ENCODE measurements at regions not wholly inside any gene's neighbourhood (a gene's known extent, or its start where the extent isn't known, plus 50 kb on each side); places are given as distances from the start of the nearest gene placed in this dataset.
"Not testable (repeated sequence)": the region's sequence is repeated elsewhere in the genome, so short reads cannot be mapped to it uniquely, and the experiment has no call there.

DNA sequence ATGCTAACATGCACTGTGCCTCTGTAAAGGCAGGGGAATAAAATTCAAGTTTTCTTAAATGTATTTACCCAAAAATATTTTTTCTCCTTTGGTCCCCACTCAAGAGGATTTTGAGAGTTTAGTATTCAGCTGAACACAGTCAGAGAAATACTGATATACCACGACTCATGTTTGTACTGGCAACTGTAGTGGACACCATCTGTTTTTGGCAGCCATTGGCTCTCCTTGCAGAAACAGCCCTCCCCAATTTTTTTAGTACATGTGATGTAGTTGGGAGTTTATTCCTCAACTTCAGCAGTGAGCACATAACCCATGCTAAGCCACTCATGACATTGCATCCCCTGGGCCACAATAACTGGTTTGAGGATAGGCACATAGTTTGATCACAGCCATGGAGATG, 154.8 kb upstream of the POU3F1 start:
- no peak for DNase-seq

DNA sequence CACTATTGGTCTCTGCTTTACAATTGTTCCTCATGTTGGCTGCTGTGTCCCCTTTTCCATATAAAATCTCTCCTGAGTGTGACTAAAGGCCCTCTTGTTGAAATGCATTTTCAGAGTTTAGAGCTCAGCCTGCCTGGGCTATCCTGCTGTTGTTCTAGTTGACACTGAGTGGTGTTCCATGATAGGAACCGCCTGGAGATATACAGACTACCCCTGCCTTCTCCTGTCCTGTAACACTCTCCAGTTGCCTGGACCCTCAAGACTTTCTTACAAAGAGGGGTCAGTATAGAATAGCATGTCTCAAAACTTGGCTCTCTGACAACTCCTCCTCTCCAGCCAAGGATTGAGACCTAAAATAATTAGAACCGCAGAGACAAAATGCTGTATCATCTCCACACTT, 152.0 kb upstream of the POU3F1 start:
- no peak for DNase-seq

DNA sequence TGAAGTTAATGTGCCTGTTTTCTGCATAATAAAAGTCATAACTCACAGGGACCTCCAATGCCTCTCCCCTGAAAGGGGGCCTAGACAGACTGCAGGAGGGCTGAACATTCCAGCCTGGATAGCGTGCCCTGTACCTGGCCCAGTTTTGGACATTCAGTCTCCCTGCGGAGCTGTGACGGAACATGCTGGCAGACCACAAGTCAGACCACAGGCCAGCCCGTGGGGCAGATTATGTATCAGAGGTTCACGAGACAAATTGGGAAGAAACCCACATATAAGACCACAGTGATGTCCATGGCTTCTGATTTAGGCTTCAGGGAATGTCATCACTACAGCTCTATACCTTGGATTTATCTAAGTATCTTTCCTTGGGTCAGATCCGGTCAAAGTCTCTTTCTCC, 151.5 kb upstream of the POU3F1 start:
- DNase-seq: no peak

DNA sequence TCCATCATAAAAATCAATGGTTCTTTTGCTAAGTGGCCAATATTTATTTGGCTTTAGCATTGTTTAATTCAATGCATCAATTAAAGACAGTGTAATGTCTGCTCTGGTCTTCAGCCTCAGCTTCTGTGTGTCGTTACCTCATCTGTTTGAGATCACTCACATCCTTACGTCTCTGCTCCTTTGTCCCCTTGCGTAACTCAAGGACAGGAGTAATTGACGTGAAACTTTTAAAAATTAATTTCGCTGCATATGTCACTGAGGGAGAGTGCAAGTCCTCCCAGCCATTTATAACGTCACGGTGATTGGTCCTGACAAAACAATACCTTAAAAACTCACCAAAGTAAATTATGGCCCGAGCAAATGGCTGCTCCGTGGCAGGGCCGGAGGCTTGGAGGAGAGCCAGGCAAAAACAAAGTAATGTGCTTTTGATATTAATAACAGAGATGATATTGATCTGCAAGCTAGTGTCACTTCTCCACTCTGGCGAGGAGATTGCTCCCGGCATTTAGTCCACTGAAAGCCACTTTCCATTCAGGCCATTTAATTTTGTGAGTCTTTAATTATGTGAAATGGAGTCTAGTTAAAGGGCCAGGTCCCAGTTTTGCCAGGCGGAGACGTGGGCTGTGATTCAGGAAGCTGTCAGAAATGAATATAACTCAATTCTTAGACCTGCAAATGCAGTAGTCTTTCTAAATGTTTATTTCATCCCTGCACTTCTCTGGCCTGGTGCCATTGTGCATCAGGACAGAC, 150.9 kb upstream of the POU3F1 start:
- DNase-seq: no peak

DNA sequence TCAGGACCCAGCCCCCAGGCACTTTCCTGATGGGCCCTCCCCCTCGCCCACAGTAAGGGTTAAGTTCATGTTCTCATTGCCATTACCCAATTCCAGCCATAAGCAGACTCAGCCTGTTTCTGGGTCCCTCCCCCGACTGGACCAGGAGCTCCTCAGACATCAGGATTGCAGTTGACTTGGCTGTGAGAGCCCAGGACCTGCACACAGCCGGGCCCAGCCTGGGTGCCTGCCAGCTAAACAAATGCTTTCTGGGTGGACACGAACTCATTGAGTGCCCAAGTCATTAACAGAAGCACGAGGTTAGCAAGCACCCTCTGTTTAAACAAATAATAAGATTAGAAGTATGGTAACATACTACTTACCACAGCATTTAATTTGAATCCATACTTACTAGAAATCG, 147.9 kb upstream of the POU3F1 start:
- no peak for DNase-seq

DNA sequence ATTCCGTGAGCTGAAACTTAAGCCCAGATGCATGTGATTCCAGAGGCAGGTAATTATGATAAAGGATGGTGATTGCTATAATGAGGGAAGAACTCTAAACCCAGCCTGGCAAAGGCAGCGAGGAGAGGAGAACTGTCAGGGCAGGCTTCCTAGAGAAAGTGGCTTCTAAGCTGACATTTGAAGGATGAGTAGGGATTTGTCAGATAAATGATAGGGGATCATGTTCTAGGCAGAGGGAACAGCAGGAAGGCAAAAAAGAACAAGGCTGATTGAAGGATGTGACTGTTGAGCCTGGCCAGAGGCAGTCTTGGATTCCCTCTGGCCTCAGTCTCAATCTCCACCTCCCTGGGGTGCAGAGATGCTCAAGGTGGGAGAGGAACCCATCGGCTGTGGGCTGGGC, 146.4 kb upstream of the POU3F1 start:
- no peak for DNase-seq

DNA sequence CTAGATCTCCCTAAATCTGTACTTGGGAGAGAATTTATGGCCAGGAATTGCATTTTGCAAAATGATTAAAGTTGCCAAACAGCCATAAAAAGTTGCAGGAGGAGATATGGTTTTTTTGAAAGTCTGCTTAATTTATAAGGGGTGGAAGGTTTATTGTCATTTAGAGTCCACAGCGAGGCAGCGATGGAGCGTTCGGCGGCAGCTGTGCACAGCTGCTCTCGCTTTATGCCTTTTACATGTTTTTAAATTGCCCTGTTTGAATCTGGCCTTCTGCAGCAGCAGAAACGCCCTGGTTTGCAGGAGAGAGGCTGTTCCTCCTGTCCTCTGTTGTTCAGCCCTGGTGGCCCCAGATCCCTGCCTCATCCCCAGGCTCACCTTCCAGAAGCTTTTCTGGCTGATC, 144.9 kb upstream of the POU3F1 start:
- DNase-seq: no peak

DNA sequence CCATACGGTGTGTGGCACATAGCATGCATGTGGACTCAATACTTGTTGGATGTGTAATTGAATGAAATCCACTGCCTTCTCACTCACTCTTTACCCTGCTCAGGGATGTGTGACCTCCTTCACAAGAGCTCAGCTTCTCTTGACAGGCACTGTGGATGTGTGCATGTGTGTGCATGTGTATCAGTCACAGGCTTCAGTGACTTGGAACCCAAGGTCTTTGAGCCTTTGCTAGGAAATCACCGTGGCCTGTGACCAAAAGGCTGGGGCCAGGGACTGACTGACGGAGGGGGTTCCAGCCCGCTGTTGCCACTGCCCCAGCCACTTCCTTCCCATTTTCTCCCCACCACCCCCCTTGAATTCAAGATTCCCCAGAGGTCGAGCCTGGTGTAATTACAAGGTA, 144.4 kb upstream of the POU3F1 start:
- no peak for DNase-seq

DNA sequence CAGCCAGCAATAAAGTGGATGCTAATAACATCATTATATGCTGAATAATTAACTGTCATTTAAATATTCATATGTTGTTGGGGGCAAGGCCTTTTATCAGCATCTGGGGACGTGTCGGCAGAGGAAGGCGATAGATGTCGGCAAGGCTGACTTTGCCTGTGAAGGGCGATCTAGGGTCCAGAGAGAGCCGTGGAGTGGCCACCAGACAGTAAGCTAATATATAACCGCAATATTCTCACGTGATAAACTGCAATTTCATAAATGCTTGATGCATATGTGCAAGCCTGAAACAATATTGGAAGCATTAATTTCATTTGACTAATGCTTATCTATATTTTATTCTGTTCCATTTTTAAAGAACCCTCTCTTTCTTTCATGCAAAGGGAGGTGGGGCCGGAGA, 141.0 kb upstream of the POU3F1 start:
- DNase-seq: no peak

DNA sequence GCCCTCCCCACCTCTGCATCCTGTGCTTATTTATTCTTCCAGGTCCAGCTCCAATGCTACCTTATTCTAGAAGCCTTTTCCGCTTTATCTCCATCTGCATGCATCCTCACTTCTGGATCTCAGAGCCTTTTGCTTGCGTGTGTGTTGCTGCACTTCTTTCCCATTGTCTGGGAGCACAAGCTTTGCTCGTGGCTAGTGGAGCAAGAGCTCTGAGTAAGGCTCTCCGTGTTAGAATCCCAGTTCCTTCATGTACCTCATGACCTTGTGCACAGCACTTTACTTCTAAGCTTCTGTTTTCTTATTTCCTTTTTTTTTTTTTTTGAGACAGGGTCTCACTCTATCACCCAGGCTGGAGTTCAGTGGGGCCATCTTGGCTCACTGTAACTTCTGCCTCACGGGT, 140.0 kb upstream of the POU3F1 start:
- no peak for DNase-seq

DNA sequence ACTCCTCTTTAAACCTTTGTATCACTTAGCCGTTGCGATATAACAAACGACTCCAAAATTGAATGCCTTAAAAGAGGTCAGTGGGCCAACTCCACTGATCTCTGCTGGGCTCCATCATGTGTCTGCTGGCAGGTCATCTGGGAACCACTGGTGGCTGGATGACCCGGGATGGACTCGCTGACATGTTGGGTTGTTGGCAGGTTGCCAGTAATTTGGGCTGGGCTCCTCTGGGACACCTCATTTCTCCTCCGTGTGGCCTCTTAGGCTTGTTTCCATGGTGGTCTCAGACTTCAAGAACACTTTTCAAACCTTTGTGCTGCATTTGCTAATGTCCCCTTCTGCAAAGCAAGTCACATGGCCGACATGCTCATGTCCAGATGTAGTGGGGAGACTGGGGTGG, 139.3 kb upstream of the POU3F1 start:
- DNase-seq: no peak

DNA sequence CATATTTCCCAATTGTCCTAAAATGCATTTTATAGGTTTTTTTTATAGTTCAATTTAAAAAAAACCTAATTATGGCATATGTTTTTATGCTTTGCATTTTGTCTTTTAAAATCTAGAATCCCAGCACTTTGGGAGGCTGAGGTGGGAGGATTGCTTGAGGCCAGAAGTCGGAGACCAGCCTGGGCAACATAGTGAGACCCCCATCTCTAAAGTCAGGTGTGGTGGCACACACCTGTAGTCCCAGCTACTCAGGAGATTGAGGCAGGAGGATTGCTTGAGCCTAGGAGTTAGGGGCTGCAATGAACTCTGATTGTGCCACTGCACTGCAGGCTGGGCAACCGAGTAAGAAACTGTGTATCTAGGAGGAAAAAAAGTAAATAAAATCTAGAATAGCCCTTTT, 137.2 kb upstream of the POU3F1 start:
- no peak for DNase-seq

DNA sequence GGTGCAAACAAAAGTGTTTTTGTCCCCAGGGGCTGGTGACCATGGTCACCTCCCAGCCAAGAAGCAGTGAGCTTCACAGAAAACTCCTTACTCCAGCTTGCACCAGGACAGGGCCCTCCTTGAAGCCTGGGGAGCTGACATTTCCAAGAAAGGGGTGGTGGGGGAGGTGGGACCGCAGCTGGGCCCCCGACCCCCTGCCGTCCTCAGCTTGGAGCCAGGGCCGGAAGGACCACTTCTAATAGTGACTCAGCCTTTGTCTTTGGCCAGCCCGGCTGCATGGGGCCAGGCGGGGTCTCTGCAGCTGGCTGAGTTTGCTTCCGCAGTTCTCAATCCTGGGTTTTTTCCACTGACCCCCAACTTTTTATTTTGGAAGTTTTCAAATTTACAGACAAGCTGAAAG, 136.5 kb upstream of the POU3F1 start:
- DNase-seq: no peak

DNA sequence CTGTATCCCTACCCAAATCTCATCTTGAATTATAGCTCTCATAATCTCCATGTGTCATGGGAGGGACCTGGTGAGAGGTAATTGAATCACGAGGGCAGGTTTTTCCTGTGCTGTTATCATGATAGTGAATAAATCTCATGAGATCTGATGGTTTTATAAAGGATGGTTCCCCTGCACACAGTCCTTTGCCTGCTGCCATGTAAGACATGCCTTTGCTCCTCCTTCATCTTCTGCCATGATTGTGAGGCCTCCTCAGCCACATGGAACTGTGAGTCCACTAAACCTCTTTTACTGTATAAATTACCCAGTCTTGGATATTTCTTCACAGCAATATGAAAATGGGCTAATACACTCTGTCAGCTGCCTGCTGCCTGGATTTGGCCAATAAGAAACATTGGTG, 133.8 kb upstream of the POU3F1 start:
- not testable (repeated sequence) for DNase-seq

DNA sequence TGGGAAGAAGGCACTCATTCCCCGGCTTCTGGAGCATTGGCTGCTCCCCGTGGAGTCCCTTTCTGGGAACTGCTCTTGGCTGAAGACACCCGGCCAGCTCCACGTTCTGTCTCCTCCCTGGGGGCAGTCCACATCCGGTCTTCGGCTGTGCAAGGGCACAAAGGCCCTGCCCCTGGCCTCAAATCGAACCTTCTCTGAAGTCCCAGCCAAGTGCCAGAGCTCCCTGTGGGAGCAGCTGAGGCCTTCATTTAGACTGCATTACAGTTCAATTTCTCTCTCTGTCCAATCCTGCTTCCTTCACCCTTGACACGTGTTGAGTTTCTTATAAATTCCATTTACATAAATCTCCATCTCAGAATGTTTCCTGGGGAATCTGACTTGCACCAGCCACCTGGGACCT, 132.9 kb upstream of the POU3F1 start:
- no peak for DNase-seq

DNA sequence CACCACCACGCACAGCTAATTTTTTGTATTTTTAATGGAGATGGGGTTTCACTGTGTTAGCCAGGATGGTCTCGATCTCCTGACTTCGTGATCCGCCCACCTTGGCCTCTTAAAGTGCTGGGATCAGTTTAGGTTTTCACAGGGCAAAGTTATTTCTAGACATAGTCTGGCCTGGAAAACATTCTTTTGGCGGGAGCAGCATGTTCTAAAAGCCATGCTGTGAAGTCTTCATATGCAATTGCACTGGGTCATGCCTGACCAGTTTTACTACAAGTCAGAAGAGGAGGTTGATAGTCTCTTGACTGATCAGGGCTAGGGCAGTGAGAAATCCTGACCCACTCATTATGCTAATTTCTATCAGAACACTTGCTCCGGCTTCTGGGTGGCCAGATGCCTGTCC, 131.6 kb upstream of the POU3F1 start:
- DNase-seq: no peak

DNA sequence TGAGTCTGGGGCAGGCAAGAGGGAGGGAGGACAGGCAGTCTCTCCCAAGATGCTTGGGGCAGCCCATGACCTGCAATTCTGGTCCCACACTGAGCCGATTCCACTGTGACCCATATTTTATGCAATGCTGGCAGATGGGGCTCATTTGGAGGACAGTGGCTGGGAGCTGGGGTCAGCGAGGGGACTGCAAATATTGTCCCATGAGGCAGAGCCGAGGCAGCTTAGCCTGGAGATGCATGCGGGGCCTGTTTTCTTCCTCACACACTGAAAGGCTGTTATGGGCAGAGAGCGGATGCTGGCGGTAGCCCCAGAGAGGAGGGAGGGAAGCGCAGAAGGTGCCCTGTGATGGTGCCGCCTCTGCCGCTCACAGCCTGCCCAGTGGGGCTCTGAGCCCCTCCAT, 128.5 kb upstream of the POU3F1 start:
- no peak for DNase-seq

DNA sequence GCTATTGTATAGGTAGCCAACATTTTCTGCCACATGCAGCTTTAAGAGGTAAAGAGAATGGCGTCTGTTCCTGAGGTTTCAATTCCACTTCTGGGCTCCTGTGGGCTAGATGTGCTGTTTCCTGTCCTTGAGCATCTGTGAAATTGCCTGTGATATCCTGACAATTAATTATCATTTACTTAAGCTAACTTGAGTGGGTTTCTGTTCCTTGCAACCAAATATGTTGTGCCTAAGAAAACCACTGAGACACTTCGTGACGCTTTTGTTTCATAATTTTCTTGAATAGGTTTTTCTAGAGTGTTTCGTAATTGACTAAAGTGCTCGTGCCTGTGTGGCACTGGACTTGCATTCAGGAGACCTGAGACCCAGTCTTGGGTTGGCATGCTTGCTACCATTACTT, 127.3 kb upstream of the POU3F1 start:
- DNase-seq: no peak

DNA sequence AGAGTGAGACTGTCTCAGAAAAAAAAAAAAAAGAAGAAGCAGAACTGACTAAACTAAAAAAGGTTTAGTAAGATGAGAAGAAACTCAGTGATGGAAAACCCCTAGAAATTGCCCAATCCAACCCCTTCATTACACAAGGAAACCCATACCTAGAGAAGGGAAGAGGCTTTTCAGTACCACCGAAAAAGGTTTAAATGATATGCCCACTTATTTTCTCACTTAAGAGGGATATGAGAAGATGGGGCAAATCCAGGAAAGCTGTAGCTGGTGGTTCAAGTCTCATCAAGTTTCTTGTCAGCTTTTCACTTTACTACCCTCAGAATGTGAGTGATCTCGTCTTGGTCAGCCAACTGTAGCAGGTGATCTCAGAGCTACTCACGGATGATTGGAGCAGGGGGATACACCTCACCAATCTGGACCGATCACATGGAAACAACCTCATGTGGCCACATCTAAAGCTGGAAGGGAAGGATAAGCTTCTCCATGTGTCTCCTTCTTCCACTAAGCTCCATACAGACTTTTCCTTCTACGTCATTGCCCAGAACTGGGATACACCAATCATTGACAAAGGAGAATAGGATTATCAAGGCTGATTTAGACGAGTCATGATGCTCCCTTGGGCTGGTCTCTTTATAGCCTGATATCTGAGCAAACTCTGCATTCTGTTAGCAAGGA, 126.7 kb upstream of the POU3F1 start:
- no peak for DNase-seq

DNA sequence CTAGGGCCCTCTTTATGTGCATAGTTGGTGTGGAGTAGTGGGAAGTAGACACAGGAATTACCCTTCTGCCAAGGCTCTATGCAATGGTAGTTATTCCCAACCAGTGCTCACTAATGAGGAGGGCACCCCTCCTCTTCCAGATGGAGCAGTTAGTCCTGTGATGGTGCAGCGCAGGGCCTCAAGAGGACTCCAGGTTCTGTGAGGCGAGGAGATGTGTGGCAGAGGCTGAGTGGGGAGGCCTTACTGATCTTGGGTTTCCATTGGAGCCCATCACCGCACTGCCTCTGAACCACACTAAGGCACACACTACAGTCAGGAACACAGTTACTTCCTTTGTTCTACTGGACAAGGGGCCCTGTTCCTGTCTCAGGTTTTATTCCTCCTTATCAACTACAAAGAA, 122.5 kb upstream of the POU3F1 start:
- no peak for DNase-seq

DNA sequence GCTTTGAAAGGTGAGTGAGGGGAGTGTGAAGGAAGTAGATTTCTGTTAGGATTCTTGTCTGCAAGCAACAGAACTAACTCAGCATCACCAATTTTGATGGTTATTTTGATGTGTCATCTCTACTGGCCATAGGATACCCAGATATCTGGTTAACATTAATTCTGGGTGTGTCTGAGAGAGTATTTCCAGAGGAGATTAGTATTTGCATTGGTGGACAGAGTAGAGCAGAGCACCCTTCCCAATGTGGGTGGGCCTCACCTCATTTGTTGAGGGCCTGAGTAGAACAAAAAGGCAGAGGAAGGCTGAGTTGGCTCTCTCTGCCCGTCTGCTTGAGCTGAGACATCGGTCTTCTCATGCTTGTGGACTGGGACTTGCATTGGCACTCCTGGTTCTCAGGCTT, 121.8 kb upstream of the POU3F1 start:
- no peak for DNase-seq

DNA sequence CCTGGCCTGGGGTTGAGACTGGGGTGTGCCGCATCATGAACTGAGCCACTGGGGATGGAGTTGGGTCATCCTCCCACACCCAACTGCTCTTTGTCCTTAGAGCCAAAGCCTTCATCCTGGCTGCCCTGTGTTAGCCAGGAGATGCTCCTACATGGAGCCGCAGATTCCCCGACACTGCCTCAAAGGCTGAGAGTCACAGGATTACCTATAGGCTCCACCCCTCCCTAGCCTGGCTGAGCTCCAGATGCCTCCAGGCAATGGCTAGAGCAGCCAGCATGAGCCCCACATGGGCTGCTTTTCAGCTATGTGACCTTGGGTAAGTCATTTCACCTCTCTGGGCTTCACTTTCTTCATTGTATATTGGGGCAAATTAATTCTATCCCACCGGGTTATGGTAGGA, 119.9 kb upstream of the POU3F1 start:
- no peak for DNase-seq

DNA sequence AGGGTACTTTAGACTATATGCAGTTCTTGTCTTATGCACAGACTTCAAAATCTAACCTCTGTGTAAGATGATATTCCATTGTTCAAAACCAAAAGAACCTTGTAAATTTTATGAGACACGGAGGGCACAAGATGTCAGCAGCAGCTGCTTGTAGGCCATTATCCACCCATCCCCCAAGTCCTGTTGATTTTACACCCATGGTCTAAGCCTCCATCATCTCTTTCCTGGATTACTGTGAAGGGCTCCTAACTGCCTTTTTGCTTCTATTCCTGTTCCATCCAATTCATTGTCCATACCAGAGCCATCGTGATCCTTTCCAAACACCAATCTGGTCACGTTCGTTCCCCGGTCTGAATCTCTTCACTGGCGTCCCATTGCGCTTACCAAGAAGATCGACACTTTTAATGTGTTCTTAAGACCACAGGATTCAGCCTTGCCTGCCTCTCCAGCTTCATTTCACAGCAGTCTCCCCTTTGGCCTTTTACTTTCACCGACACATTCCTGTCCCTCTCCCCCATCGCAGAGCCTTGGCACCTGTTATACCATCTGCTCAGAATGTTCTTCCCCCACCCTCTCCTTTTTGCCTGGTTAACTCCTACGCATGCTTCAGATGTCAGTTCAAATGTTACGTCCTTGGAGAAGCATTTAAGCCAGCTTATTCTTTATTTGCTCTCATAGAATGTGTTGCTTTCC, 107.3 kb upstream of the POU3F1 start:
- no peak for DNase-seq

DNA sequence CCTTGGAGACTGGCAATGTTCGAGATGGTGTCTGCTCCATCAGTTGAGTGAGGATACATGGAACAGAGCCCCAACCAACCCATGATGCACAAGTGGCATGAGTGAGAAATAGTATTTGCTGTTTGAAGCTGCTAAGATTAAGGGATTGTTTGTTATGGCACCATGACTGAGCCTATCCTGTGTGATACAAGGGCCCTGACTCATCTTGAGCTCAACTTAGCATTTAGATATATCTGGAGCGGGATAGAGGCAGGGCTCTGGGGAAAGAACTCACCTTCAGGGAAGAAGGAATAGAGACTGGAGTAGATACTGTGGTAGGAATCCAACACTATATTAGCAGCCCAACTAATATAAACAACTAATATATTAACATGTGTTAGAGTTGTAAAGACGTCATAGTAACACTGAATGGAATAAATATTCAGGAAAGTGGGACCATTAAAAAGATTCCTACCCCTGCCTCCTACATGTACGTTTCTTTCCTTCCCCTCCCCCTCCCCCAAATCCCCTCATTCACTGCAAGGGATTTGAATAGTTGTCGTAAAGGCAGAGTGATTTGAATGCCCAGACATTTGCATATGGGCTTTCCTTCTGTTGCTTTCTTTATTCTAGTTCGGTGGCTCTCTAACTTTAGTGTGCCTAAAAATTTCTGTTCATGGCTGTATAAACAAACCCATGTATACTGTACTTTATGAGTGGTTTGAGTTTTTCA, 106.6 kb upstream of the POU3F1 start:
- DNase-seq: no peak

Data from CD4-positive, alpha-beta T cell treated with Interferon gamma for 1 hour (primary cell).